Muscle of leg (tissue), 3 donors: ENCODE measurements at regions not wholly inside any gene's neighbourhood (a gene's known extent, or its start where the extent isn't known, plus 50 kb on each side); places are given as distances from the start of the nearest gene placed in this dataset.

ENCODE experiments used
- DNase-seq: peaks from one replicate; pipeline ENCODE4 v3.0.0; 2013
- H3K27ac ChIP-seq: one replicate; pipeline ENCODE4 v1.5.1; 2013; ENCODE audit warnings: mild to moderate bottlenecking, low read length, control low read depth
- H3K27me3 ChIP-seq: one replicate; pipeline ENCODE4 v1.6.1; 2013; ENCODE audit warnings: low read length; ENCODE audit not compliant: control insufficient read depth, insufficient read depth
- H3K36me3 ChIP-seq: one replicate; pipeline ENCODE4 v1.6.1; 2013; ENCODE audit warnings: low read length; ENCODE audit not compliant: control insufficient read depth, insufficient read depth
- H3K4me1 ChIP-seq: one replicate; pipeline ENCODE4 v1.6.1; 2013; ENCODE audit warnings: low read length; ENCODE audit not compliant: control insufficient read depth, insufficient read depth
- H3K4me3 ChIP-seq: one replicate; pipeline ENCODE4 v1.5.1; 2013; ENCODE audit warnings: low read length, control low read depth
- H3K9me3 ChIP-seq: replicated peaks from 2 replicates; pipeline ENCODE4 v1.6.1; 2013; ENCODE audit warnings: low read depth, low read length; ENCODE audit not compliant: control insufficient read depth
- WGBS: methylation state at CpG from one replicate; pipeline ENCODE4 v1.1.5; 2013; ENCODE audit warnings: missing lambda C conversion rate; ENCODE audit not compliant: insufficient coverage; 5-methylcytosine and 5-hydroxymethylcytosine counted together

- Histone ChIP-seq H3K27me3 (no peaks in the 10 kb centered on the region), H3K4me1 (no peaks in the 10 kb centered on the region), H3K36me3 (no peaks in the 10 kb centered on the region), H3K4me3 (no peak overlapping the region), H3K27ac (no peak overlapping the region), H3K9me3 (no peaks in the 10 kb centered on the region)
- no CpG with 5 or more reads among the region's 3 CpGs for WGBS
- no peak for DNase-seq
Measured at GRCh38 chr15:81433462-81433861, 59.4 kb upstream of the TMC3 start.

DNA sequence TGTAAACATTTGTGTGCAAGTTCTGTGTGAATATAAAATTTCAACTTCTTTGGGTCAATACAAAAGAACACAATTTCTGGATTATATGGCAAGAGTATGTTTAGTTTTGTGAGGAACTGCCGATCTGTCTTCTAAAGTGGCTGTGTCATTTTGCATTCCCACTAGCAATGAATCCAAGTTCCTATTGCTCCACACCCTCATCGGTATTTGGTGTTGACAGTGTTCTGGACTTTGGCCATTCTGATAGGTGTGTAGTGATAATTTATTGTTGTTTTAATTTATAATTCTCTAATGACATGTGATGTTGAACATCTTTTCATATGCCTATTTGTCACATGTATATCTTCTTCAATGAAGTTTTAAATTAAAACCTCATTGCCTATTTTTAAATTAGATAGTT lies 58.2 kb upstream of the TMC3 start:
- Histone ChIP-seq H3K36me3 (no peaks in the 10 kb centered on the region), H3K4me3 (no peak overlapping the region), H3K4me1 (no peaks in the 10 kb centered on the region), H3K27me3 (no peaks in the 10 kb centered on the region), H3K27ac (no peak overlapping the region), H3K9me3 (no peaks in the 10 kb centered on the region)
- WGBS = no CpG with 5 or more reads among the region's 2 CpGs
- no peak for DNase-seq

- Histone ChIP-seq H3K27ac (no peak overlapping the region), H3K4me1 (no peaks in the 10 kb centered on the region), H3K4me3 (no peak overlapping the region), H3K9me3 (no peaks in the 10 kb centered on the region), H3K36me3 (no peaks in the 10 kb centered on the region), H3K27me3 (no peaks in the 10 kb centered on the region)
- WGBS = no CpG with 5 or more reads among the region's 6 CpGs
- DNase-seq = no peak
Measured at GRCh38 chr15:81427176-81427575, 53.2 kb upstream of the TMC3 start.

GRCh38 chr15:81425905-81426304 lies 51.9 kb upstream of the TMC3 start:
- no CpG with 5 or more reads among the region's 1 CpG for WGBS
- H3K4me3 ChIP-seq = no peak overlapping the region
- no peaks in the 10 kb centered on the region for H3K27me3 ChIP-seq
- no peaks in the 10 kb centered on the region for H3K36me3 ChIP-seq
- DNase-seq = no peak
- H3K4me1 ChIP-seq = no peaks in the 10 kb centered on the region
- H3K27ac ChIP-seq = no peak overlapping the region
- no peaks in the 10 kb centered on the region for H3K9me3 ChIP-seq
